Stomach (tissue), 4 donors: ENCODE measurements at regions not wholly inside any gene's neighbourhood (a gene's known extent, or its start where the extent isn't known, plus 50 kb on each side); places are given as distances from the start of the nearest gene placed in this dataset.

ENCODE experiments used
- CTCF ChIP-seq, 7 experiments: fragments of 450-650 bp in 4 of 7; fragments of 200-600 bp in 3 of 7; sonication (generic) in 3 of 7; IDR thresholded peaks; one replicate each; pipeline ENCODE4 v1.5.1; 2016 to 2019; ENCODE audit warnings: antibody characterized with exemption in 7 of 7, control low read depth in 2 of 7, mild to moderate bottlenecking in 1 of 7
- POLR2A ChIP-seq, 4 donors: fragments of 450-650 bp; IDR thresholded peaks; one replicate each; pipeline ENCODE4 v1.6.1; 2016; ENCODE audit warnings: antibody characterized with exemption in 4 of 4, control low read depth in 2 of 4, mild to moderate bottlenecking in 1 of 4, moderate library complexity in 1 of 4

- TF ChIP-seq CTCF (IDR thresholded peaks at IDR 0.05): no peak
- TF ChIP-seq POLR2A (IDR thresholded peaks at IDR 0.05): no peak
Measured at GRCh38 chr10:4515721-4516120, 310.3 kb upstream of the AKR1E2 start.
